ENCODE measurements at regions not wholly inside any gene's neighbourhood (a gene's known extent, or its start where the extent isn't known, plus 50 kb on each side); places are given as distances from the start of the nearest gene placed in this dataset.

GRCh38 chr11:44421090-44421675 is 111.2 kb upstream of the ALX4 start:
- peaks cover 0 to under 1% of the 10 kb centered on the region in 2 experiments for H3K27me3 ChIP-seq (ENCODE audit: control insufficient read depth in 1 of 2, insufficient read depth in 2 of 2, low read length in 2 of 2)
- no peak overlapping the region for H3K27ac ChIP-seq (ENCODE audit: low read depth in 1 of 2, low read length in 2 of 2)
- Mint-ChIP-seq H3K4me3 (no peak overlapping the region), H3K27ac (no peak overlapping the region), H3K9me3 (no peaks in the 10 kb centered on the region), H3K36me3 (ENCODE audit: low read depth) (no peaks in the 10 kb centered on the region), H3K27me3 (peaks cover 47% of the 10 kb centered on the region), H3K4me1 (ENCODE audit: low read depth) (no peaks in the 10 kb centered on the region)
- H3K4me3 ChIP-seq (ENCODE audit: low read length), result no peak overlapping the region
- TF ChIP-seq CTCF (IDR thresholded peaks at IDR 0.05), result no peak
- no peak for ATAC-seq (ENCODE audit: poor library complexity)
- no peak for DNase-seq
- intact Hi-C loops (cut with DNase I, micrococcal nuclease), result no loop called here
- ChIA-PET CTCF (no interaction called here), POLR2A (no interaction called here)
- H3K36me3 ChIP-seq (ENCODE audit: insufficient read depth, low read length), result no peaks in the 10 kb centered on the region
- no peaks in the 10 kb centered on the region for H3K4me1 ChIP-seq (ENCODE audit: insufficient read depth, low read length)
- H3K9me3 ChIP-seq (ENCODE audit: control insufficient read depth in 1 of 2, insufficient read depth in 1 of 2, low read length in 2 of 2), result no peaks in the 10 kb centered on the region

- H3K27me3 Mint-ChIP-seq, result peaks cover 44% of the 10 kb centered on the region
- CTCF ChIA-PET, result no interaction called here
- no peak for ATAC-seq (ENCODE audit: poor library complexity)
- H3K4me1 Mint-ChIP-seq (ENCODE audit: low read depth), result no peaks in the 10 kb centered on the region
- no peak overlapping the region for H3K27ac ChIP-seq (ENCODE audit: low read depth in 1 of 2, low read length in 2 of 2)
- TF ChIP-seq CTCF (IDR thresholded peaks at IDR 0.05), result no peak
- H3K27me3 ChIP-seq (ENCODE audit: control insufficient read depth in 1 of 2, insufficient read depth in 2 of 2, low read length in 2 of 2), result peaks cover 0 to 4% of the 10 kb centered on the region in 2 experiments
- H3K4me3 ChIP-seq (ENCODE audit: low read length), result no peak overlapping the region
- DNase-seq, result no peak
- H3K27ac Mint-ChIP-seq, result no peak overlapping the region
- H3K4me1 ChIP-seq (ENCODE audit: insufficient read depth, low read length), result no peaks in the 10 kb centered on the region
- no peaks in the 10 kb centered on the region for H3K9me3 ChIP-seq (ENCODE audit: control insufficient read depth in 1 of 2, insufficient read depth in 1 of 2, low read length in 2 of 2)
- H3K36me3 Mint-ChIP-seq (ENCODE audit: low read depth), result no peaks in the 10 kb centered on the region
- no peak overlapping the region for H3K4me3 Mint-ChIP-seq
- H3K9me3 Mint-ChIP-seq, result no peaks in the 10 kb centered on the region
- no peaks in the 10 kb centered on the region for H3K36me3 ChIP-seq (ENCODE audit: insufficient read depth, low read length)
- POLR2A ChIA-PET, result no interaction called here
- intact Hi-C loops (cut with DNase I, micrococcal nuclease), result no loop called here
Measured at GRCh38 chr11:44423289-44423688, 113.3 kb upstream of the ALX4 start.

DNA sequence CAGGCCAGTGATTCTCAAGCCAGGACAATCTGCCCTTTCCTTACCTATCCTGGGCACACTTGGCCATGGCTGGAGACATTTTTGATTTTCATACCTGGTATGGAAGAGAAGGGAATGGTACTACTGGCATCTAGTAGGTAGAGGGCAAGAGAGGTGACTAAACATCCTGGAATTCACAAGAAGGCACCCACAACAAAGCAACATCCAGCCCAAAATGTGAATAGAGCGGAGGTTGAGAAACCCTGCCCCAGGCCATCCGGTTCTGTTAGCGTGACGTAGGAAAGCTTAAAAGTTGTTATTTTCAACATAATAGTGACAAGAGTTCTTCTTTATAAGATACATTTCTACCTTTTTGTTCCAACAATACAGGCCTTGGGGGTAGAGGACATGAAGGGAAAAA is 114.9 kb upstream of the ALX4 start:
- DNase-seq, result no peak
- no peaks in the 10 kb centered on the region for H3K9me3 ChIP-seq (ENCODE audit: control insufficient read depth in 1 of 2, insufficient read depth in 1 of 2, low read length in 2 of 2)
- H3K36me3 ChIP-seq (ENCODE audit: insufficient read depth, low read length), result no peaks in the 10 kb centered on the region
- intact Hi-C loops (cut with DNase I, micrococcal nuclease), result no loop called here
- CTCF ChIA-PET, result no interaction called here
- H3K27me3 ChIP-seq (ENCODE audit: control insufficient read depth in 1 of 2, insufficient read depth in 2 of 2, low read length in 2 of 2), result peaks cover 0 to 4% of the 10 kb centered on the region in 2 experiments
- no peaks in the 10 kb centered on the region for H3K4me1 Mint-ChIP-seq (ENCODE audit: low read depth)
- POLR2A ChIA-PET, result no interaction called here
- no peak overlapping the region for H3K4me3 ChIP-seq (ENCODE audit: low read length)
- TF ChIP-seq CTCF (IDR thresholded peaks at IDR 0.05), result no peak
- H3K27ac Mint-ChIP-seq, result no peak overlapping the region
- ATAC-seq (ENCODE audit: poor library complexity), result no peak
- peaks cover 40% of the 10 kb centered on the region for H3K27me3 Mint-ChIP-seq
- no peak overlapping the region for H3K4me3 Mint-ChIP-seq
- H3K9me3 Mint-ChIP-seq, result no peaks in the 10 kb centered on the region
- H3K4me1 ChIP-seq (ENCODE audit: insufficient read depth, low read length), result no peaks in the 10 kb centered on the region
- H3K27ac ChIP-seq (ENCODE audit: low read depth in 1 of 2, low read length in 2 of 2), result no peak overlapping the region
- no peaks in the 10 kb centered on the region for H3K36me3 Mint-ChIP-seq (ENCODE audit: low read depth)
